ENCODE measurements at regions not wholly inside any gene's neighbourhood (a gene's known extent, or its start where the extent isn't known, plus 50 kb on each side); places are given as distances from the start of the nearest gene placed in this dataset. TPM values are rescaled to one million over a fixed set of nuclear protein-coding genes. Genes with fewer than 3 reads are reported as not detected.

DNA sequence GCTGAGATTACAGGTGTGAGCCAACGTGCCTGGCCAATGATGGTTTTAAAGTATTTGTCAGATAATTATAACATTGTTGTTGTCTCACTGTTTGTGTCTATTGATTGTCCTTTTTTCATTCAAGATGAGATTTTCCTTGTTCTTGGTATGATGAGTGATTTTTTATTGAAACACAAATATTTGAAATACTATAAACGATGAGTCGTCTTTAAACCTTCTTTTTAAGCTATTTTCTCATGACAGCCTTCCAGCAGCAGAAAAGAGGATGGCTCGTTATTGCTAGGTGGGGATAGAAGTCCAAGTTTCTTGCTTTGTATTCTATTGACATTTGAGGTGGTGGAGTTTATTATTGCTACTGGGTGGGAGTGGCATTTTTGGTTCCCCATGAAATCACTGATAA, 61.7 kb upstream of the MDFIC2 start:
- ATAC-seq (ENCODE audit: insufficient read depth, low FRiP score) (no peak), DNase-seq (no peak)
- Histone ChIP-seq H3K9ac (ENCODE audit: insufficient read depth in 1 of 2, low read length in 2 of 2) (no peak overlapping the region), H3K4me3 (no peak overlapping the region), H3K36me3 (ENCODE audit: control insufficient read depth in 4 of 4, insufficient read depth in 4 of 4, low read length in 4 of 4) (no peaks in the 10 kb centered on the region), H3K4me1 (ENCODE audit: control insufficient read depth in 5 of 5, insufficient read depth in 5 of 5, low read length in 5 of 5) (no peaks in the 10 kb centered on the region), H3K27me3 (ENCODE audit: control insufficient read depth in 3 of 3, insufficient read depth in 3 of 3, low read length in 2 of 3) (no peaks in the 10 kb centered on the region), H3K27ac (ENCODE audit: low read depth in 1 of 2, low read length in 1 of 2) (no peak overlapping the region), H3K9me3 (ENCODE audit: control insufficient read depth in 4 of 4, insufficient read depth in 3 of 4, low read length in 3 of 4) (peaks cover 0 to 3% (median 0%) of the 10 kb centered on the region in 4 donors)
- TF ChIP-seq, protein P1, sequence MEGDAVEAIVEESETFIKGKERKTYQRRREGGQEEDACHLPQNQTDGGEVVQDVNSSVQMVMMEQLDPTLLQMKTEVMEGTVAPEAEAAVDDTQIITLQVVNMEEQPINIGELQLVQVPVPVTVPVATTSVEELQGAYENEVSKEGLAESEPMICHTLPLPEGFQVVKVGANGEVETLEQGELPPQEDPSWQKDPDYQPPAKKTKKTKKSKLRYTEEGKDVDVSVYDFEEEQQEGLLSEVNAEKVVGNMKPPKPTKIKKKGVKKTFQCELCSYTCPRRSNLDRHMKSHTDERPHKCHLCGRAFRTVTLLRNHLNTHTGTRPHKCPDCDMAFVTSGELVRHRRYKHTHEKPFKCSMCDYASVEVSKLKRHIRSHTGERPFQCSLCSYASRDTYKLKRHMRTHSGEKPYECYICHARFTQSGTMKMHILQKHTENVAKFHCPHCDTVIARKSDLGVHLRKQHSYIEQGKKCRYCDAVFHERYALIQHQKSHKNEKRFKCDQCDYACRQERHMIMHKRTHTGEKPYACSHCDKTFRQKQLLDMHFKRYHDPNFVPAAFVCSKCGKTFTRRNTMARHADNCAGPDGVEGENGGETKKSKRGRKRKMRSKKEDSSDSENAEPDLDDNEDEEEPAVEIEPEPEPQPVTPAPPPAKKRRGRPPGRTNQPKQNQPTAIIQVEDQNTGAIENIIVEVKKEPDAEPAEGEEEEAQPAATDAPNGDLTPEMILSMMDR (IDR thresholded peaks at IDR 0.05; ENCODE audit: control extremely low read depth, extremely low read depth): no peak
- WGBS, 2 donors: 85 to 89% methylated on average over 4 of the region's 4 CpGs

Small RNAs in the stretch of these regions (small RNA-seq; reads per million reads assigned to genes)
- not detected for gene COX6CP6 (ENCODE audit: low replicate concordance)
- not detected for gene RNU6-281P (ENCODE audit: low replicate concordance)

Data from lung (tissue), 12 donors.